Prostate gland (tissue), 2 donors: ENCODE measurements at regions not wholly inside any gene's neighbourhood (a gene's known extent, or its start where the extent isn't known, plus 50 kb on each side); places are given as distances from the start of the nearest gene placed in this dataset.

Source experiments
- POLR2A ChIP-seq: fragments of 450-650 bp; IDR thresholded peaks from one replicate; pipeline ENCODE4 v1.6.1; 2016; ENCODE audit warnings: antibody characterized with exemption, mild to moderate bottlenecking
- TF ChIP-seq, protein P1 (sequence below), 4 experiments: fragments of 200-600 bp in 2 of 4; fragments of 450-650 bp in 2 of 4; sonication (generic) in 2 of 4; IDR thresholded peaks; 1 replicate in 3 of 4; 2 replicates in 1 of 4; pipeline ENCODE4 v1.5.1; 2016 to 2019; ENCODE audit warnings: antibody characterized with exemption in 4 of 4, mild to moderate bottlenecking in 2 of 4, moderate library complexity in 2 of 4

DNA sequence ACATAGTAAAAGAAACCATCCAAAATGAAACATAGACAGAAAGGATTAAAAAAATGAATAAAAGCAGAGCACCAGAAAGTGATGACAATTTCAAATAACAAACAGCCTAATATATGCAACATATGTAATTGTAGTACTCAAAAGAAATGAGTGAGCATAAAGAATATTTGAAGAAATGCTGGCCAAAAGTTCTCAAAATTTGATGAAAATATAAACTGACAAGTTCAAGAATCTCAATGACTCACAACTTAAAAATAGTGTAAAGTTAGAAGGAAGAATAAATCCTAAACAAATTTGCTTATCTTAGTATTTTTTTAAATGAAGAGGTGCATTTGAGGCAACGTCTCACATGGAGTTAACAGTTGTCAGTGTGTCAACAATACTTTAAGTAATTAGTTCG is 498.9 kb downstream of the SLC6A15 start:
- TF ChIP-seq, protein P1, sequence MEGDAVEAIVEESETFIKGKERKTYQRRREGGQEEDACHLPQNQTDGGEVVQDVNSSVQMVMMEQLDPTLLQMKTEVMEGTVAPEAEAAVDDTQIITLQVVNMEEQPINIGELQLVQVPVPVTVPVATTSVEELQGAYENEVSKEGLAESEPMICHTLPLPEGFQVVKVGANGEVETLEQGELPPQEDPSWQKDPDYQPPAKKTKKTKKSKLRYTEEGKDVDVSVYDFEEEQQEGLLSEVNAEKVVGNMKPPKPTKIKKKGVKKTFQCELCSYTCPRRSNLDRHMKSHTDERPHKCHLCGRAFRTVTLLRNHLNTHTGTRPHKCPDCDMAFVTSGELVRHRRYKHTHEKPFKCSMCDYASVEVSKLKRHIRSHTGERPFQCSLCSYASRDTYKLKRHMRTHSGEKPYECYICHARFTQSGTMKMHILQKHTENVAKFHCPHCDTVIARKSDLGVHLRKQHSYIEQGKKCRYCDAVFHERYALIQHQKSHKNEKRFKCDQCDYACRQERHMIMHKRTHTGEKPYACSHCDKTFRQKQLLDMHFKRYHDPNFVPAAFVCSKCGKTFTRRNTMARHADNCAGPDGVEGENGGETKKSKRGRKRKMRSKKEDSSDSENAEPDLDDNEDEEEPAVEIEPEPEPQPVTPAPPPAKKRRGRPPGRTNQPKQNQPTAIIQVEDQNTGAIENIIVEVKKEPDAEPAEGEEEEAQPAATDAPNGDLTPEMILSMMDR (IDR thresholded peaks at IDR 0.05) = no peak
- no peak for TF ChIP-seq POLR2A
